HG03196 (cell line): ENCODE measurements at regions not wholly inside any gene's neighbourhood (a gene's known extent, or its start where the extent isn't known, plus 50 kb on each side); places are given as distances from the start of the nearest gene placed in this dataset.
"Not testable (repeated sequence)": the region's sequence is repeated elsewhere in the genome, so short reads cannot be mapped to it uniquely, and the experiment has no call there.

Experiments
- ATAC-seq: cut with Tn5 transposase; IDR thresholded peaks from one replicate; pipeline ENCODE4 v1.9.1; 2021; ENCODE audit not compliant: unreplicated experiment

- no peak for ATAC-seq
Observed at GRCh38 chr2:36302911-36303310, 52.7 kb upstream of the CRIM1 start.

DNA sequence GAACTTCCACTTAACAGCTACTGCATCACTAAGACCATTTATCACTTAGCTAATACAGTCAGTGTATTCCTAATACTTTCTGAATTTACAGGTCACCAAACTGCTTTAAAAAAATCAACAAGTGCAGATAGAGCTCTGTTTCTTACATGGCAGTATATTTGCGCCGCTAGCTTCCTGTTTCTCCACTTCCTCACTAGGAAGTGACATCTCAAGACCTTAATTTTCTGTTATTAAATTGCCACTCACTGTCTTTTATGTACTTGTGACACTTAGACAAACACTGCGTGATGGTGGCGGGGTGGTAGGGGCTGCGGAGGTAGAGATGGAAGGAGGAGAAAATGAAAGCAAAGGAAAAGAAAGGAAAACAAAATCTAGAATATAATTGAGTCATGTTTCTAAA lies 53.7 kb upstream of the CRIM1 start:
- no peak for ATAC-seq

GRCh38 chr2:36300697-36301096 lies 54.9 kb upstream of the CRIM1 start:
- ATAC-seq: no peak

GRCh38 chr2:36296798-36297197 lies 58.8 kb upstream of the CRIM1 start:
- ATAC-seq: no peak

- no peak for ATAC-seq
Observed at GRCh38 chr2:36294316-36294721, 61.3 kb upstream of the CRIM1 start.

DNA sequence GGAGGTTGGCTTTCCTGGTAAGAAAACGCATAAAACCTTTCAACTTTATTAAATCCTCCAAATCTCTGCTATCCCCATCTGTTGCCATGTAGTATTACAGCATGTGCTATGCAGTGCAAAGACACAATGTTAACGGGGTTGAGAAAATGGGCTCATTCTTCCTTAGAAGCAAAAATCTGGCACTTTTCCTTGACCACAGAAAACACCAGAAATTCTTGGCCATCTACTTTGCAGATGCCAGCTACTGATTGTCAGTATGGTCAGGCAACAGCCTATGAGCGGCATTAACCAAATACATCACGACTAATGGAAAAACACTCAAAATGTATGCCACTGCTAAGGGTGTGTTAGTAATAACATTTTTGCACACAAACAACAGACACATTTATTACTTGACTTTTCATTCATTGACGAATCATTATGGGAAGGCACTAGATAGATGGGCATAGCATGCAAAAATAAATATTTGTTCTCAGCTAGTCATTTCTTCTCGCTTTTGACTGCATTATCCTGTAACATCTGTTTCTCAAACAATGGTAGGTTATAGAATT lies 65.2 kb upstream of the CRIM1 start:
- ATAC-seq: no peak

DNA sequence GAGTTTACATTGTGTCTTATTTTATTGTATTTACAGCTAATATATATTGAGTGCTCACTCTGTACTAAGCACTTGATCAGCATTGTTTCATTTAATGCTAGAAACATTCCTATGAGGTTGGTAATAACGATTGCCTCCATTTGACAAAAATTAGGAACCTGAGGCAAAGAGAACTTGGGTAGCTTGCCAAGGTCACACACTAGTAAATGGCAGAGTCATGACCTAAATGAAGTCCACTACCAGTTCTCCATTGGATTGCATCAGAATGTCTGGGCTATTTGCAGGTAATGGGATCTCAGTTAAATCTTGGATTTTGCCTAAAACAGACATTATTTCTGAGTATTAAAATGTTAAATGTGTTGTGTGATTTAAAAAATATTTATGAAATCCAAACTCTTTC lies 65.8 kb upstream of the CRIM1 start:
- no peak for ATAC-seq

DNA sequence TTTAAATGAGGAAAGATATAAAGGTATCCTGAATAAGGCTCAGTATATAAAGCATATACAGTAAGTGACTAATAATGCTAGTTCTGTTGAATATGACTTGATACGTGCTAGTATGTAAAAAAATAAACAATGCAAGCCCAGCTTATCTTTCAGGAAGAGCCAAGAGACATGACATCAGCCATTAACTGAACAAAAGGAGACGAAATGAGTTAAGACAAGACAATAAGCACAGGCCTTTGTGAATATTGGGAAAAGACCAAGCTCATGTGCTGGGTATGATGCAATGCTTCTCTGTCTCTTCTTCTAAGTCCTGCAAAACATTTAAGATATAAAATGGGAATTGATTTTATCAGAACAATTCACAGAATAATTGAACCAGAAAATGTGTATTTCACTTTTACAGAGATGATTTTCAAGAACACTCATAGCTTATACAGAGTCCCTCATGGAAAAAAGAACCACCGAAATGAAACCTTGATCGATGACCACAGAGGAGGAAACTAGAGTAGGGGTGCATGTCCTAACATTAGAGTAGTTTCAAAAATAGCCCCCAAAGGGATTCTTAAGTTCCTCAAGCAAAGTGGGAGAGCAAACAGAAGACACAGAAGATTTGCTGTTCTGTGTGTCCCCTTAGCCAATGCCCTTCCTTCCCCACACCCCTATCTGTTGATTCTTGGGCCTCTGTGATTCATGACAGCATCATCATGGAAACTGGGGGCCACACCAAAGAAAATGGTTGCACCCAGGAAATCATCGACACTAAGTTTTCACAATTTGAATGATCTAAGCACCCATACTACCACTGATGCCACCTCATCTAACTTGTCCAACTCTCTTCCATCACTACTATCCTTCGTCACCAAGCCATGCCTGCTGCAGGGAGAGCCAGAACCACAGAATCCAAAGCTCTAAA lies 68.0 kb upstream of the CRIM1 start:
- ATAC-seq: no peak

DNA sequence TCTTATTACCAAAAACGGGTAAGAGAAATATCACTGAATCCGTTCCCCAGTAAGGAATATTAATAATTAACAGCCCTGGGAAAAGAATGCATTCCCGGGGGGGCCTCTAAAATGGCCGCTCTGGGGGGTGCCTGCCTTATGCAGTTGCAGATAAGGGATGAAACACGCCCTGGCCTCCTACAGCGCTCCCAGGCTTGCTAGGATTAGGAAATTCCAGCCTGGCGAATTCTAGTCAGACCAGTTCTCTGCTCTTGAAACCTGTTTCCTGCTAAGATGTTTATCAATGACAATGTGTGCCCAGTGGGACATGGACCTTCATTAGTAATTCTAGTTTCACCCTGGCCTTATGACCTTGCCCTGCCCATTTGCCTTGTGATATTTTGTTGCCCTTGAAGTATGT lies 76.1 kb upstream of the CRIM1 start:
- not testable (repeated sequence) for ATAC-seq

DNA sequence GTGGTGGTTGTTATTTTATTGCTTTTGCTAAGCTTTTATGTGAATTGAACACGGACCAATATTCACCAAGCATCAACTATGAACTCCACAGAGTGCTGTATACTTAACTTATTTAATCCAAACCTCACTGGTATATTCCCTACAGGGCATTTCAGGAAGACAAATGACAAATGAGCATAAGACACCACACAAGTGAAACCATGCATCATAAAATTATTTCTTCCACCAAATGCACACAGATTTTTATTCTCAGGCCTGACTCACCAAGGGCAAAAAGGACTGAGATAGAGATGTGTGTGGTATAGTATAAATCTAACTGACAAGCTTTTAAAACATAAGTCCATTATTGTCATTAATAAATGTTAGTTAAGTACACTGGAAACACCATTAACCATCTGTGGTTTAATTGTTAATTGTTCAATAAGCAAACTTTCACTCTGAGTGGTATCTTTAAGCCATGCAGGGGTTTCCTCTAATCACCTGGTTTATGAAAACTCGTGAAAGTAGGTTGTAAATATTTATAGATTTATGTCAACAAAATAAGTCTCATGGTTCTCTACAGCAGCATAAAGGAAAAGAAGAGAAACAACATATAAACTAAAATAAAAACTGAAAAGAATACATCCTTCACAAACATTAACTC lies 77.6 kb upstream of the CRIM1 start:
- no peak for ATAC-seq

DNA sequence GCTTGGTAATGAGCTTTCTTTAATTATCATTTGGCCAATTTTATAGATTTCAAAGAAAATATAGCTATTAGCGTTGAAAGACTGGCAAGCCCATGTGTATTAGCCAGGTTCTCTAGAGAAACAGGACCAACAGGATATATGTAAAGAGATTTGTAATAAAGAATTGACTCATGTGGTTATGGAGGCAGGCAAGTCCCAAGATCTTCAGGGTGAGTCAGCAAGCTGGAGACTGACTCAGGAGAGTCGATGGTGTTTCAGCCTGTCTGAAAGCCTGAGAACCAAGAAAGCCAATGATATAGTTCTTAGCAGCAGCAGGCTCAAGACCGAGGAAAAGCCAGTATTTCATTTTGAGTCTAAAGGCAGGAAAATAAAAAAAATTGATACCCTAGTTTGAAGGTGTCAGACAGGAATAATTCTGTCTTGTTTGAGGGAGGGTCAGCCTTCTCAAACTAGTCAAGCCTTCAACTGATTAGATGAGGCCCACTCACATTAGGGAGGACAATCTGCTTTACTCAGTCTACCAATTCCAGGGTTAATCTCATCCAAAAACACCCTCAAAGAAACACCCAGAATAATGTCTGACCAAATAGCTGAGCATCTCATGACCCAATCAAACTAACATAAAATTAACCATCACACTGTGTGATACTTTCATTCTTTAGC lies 78.3 kb upstream of the CRIM1 start:
- ATAC-seq: peak; percentile 53

DNA sequence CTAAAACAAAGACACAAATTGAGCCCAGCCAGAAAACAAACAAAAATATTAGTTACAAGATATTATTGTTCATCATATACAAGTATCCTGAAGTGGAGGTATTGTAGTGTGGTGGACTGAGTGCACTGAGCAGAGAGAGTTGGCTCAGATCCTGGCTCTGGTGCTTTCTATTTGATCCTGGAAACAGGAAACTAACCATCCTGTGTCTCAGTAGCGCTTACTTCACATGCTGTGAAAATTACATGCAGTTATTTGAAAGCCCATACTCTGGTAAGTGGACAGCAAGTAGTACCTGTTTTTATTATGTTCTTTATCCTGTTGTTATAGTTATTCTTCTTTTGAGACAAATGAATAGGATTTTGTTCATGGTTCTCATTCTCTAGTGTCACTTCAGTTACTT lies 84.3 kb upstream of the CRIM1 start:
- ATAC-seq: no peak

DNA sequence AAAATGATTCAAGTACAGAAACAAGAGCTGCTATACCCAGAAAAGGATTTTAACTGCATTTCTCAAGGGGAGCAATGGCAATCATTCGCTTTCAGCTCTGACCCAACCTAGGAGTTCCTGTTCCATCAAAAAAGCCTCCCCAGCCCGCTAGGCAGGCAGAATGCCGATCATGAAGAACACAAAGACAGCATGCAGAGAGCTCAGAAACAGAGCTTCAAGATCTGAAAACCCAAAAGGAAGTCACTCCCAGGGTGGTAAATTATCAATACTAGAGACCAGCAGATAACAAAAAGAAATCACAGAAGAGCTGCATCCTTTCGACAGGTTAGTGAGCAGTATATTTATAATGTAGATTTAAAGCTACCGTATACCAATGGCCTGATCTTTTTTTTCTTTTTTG lies 84.8 kb upstream of the CRIM1 start:
- no peak for ATAC-seq

GRCh38 chr2:36267194-36267593 lies 88.4 kb upstream of the CRIM1 start:
- ATAC-seq: no peak

DNA sequence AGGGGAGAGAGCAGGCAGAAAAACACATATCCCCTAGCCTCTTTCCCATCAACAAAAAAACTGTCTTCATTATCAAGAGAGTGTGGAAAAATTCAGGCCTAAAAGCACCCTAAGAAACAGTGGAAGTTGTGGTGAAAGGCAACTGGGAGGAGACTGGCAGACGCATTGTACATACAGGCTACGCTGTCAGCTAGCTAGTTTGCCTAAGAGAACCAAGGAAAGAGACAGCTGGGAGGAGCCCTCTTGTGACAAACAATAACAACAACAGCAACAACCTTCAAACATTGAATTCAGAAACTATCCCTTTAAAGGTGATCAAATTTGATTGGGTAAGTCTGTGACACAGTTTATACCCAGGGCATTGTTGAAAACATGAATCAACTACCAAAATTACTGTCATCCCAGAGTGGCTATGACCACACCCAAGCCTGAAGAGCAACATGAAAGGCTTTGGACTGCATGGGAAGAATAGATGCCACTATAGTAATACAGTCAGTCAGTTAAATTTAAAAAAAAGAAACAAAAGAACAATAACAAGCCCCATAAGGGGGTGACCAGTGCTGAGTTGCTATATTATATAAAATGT lies 88.9 kb upstream of the CRIM1 start:
- no peak for ATAC-seq

DNA sequence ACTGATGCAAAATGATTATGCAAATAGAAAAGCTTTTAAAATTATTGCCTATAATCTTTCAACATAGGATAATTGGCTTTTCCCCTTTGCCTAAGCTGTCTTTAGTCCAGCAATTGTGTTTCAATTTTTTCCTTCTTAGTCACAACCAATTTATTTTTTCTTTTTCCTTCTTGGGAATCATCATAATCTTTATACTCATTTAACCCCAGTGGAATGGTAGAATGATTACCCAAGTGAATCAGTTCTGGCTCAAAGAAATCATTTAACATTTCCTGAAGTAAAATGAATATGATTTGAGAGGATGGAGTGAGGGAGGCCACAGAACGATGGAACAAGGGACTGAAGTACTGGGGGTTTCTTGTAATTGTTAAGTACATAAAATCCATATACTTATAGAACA lies 93.0 kb upstream of the CRIM1 start:
- ATAC-seq: no peak

DNA sequence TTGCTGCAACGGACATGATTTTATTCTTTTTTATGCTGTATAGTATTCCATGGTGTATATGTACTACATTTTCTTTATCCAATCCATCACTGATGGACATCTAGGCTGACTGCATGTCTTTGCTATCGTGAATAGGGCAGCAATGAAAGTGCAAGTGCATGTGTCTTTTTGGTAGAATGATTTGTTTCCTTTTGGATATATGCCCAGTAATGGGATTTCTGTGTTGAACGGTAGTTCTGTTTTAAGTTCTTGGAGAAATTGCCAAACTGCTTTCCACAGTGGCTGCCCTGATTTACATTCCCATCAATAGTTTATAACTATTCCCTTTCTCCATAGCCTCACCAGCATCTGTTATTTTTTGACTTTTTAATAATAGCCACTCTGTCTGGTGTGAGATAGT lies 99.7 kb upstream of the CRIM1 start:
- no peak for ATAC-seq

- ATAC-seq: no peak
Observed at GRCh38 chr2:36253086-36253485, 102.5 kb upstream of the CRIM1 start.

GRCh38 chr2:36246320-36246990 lies 109.1 kb upstream of the CRIM1 start:
- ATAC-seq: peak; percentile 85

DNA sequence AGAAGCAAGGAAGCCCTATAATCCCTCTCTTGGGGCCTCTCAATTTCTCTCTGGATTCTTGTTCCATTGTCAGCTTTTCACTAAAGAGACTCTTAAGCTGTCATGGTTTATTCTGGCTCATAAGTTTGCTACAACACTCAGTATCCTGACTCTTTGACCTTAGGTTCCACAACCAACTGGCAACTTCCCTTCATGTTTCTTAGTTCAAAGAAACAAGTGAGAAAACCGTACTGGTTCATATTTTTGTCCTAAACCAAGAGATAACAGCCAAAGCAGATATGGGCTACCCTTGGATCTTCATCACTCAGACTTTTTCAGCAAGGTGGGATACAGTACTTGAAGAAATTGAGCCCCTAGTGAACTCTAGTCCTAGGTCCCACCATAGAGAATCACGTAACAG lies 109.9 kb upstream of the CRIM1 start:
- ATAC-seq: no peak

- ATAC-seq: no peak
Observed at GRCh38 chr2:36238106-36238505, 117.5 kb upstream of the CRIM1 start.
